ENCODE measurements at regions not wholly inside any gene's neighbourhood (a gene's known extent, or its start where the extent isn't known, plus 50 kb on each side); places are given as distances from the start of the nearest gene placed in this dataset.

GRCh38 chr10:124222318-124222987 lies 129.1 kb upstream of the CHST15 start:
- TF ChIP-seq POLR2AphosphoS5 (IDR thresholded peaks at IDR 0.05; ENCODE audit: low read length) (no peak), MEF2A (IDR thresholded peaks at IDR 0.05; ENCODE audit: insufficient read depth, low read depth, low read length) (no peak), MAX (IDR thresholded peaks at IDR 0.05; ENCODE audit: low read depth, low read length) (no peak), FOS (IDR thresholded peaks at IDR 0.05; ENCODE audit: borderline replicate concordance, extremely low read depth, insufficient read length) (no peak), ZNF274 (IDR thresholded peaks at IDR 0.05; ENCODE audit: insufficient read depth, insufficient read length) (no peak), SIN3A (IDR thresholded peaks at IDR 0.05; ENCODE audit: low read depth, low read length) (no peak), CTCF (IDR thresholded peaks at IDR 0.05 in 2 of 3, conservative IDR thresholded peaks at IDR 0.05 in 1 of 3; ENCODE audit: control insufficient read depth in 2 of 3, extremely low read depth in 1 of 3, insufficient read depth in 1 of 3, low read depth in 3 of 3, low read length in 3 of 3) (no peak), MTA3 (IDR thresholded peaks at IDR 0.05; ENCODE audit: borderline replicate concordance, low read length) (no peak), NFYB (IDR thresholded peaks at IDR 0.05; ENCODE audit: insufficient read depth, low read depth, low read length) (no peak)

All from GM12878 (cell line).